ENCODE measurements at regions not wholly inside any gene's neighbourhood (a gene's known extent, or its start where the extent isn't known, plus 50 kb on each side); places are given as distances from the start of the nearest gene placed in this dataset.

DNA sequence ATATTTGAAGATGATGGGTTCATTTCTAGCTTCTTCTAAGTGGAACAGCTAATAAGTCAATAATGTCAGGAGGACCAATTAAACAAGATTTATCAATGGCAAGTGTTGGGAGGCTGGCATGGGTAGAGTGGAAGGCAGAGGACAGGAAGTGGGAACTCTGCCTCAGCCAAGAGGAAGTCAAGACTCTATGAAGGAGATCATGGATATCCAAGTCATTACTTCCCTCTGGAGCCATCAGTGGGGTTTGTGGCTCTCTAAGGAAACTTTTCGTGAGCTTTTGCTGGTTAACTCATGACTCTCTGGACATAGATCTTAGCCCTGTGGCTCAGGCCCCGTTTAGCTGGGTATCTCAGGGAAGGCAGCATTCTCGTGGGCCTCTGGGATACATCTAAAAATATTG, 410.4 kb upstream of the ID2 start:
- TF ChIP-seq, protein P1, sequence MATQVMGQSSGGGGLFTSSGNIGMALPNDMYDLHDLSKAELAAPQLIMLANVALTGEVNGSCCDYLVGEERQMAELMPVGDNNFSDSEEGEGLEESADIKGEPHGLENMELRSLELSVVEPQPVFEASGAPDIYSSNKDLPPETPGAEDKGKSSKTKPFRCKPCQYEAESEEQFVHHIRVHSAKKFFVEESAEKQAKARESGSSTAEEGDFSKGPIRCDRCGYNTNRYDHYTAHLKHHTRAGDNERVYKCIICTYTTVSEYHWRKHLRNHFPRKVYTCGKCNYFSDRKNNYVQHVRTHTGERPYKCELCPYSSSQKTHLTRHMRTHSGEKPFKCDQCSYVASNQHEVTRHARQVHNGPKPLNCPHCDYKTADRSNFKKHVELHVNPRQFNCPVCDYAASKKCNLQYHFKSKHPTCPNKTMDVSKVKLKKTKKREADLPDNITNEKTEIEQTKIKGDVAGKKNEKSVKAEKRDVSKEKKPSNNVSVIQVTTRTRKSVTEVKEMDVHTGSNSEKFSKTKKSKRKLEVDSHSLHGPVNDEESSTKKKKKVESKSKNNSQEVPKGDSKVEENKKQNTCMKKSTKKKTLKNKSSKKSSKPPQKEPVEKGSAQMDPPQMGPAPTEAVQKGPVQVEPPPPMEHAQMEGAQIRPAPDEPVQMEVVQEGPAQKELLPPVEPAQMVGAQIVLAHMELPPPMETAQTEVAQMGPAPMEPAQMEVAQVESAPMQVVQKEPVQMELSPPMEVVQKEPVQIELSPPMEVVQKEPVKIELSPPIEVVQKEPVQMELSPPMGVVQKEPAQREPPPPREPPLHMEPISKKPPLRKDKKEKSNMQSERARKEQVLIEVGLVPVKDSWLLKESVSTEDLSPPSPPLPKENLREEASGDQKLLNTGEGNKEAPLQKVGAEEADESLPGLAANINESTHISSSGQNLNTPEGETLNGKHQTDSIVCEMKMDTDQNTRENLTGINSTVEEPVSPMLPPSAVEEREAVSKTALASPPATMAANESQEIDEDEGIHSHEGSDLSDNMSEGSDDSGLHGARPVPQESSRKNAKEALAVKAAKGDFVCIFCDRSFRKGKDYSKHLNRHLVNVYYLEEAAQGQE (IDR thresholded peaks at IDR 0.05; ENCODE audit: low read depth): no peak
- TF ChIP-seq ZFX (IDR thresholded peaks at IDR 0.05) (no peak), POLR2A (IDR thresholded peaks at IDR 0.05; ENCODE audit: borderline replicate concordance, extremely low read depth, insufficient read depth, insufficient read length) (no peak)
- H3K9me3 ChIP-seq (ENCODE audit: control insufficient read depth in 1 of 2, insufficient read depth in 1 of 2, low read depth in 1 of 2, low read length in 2 of 2): no peaks in the 10 kb centered on the region
- intact Hi-C loops (cut with micrococcal nuclease): no loop called here
- ChIA-PET POLR2A (no interaction called here), CTCF (no interaction called here), RAD21 (ENCODE audit: low non-redundant PET in 1 of 2, low total read pairs in 2 of 2, uncharacterized antibody in 2 of 2, unreplicated experiment in 2 of 2) (no interaction called here)
- no peak overlapping the region for H3K9ac ChIP-seq (ENCODE audit: low read length)
- H4K20me1 ChIP-seq (ENCODE audit: insufficient read depth): no peaks in the 10 kb centered on the region; the same call in 1 of the 2 replicates
- H3K27ac ChIP-seq (ENCODE audit: low read depth, low read length): no peak overlapping the region
- ATAC-seq: no peak
- DNase-seq (ENCODE audit: low read depth, low spot score): no peak
- no peak overlapping the region for H3K4me2 ChIP-seq (ENCODE audit: low read length)
- H3K4me1 ChIP-seq (ENCODE audit: control insufficient read depth in 1 of 2, insufficient read depth in 2 of 2, low read length in 2 of 2): peaks cover 0 to 11% of the 10 kb centered on the region in 2 experiments; a peak in 2 of 4 replicates
- H3K79me2 ChIP-seq (ENCODE audit: insufficient read depth, low read length): no peaks in the 10 kb centered on the region
- no peak overlapping the region for H2AFZ ChIP-seq (ENCODE audit: low read depth, low read length, poor library complexity, severe bottlenecking)
- H3K36me3 ChIP-seq (ENCODE audit: control insufficient read depth in 1 of 2, insufficient read depth in 2 of 2, low read length in 2 of 2): no peaks in the 10 kb centered on the region
- no peaks in the 10 kb centered on the region for H3K9me2 ChIP-seq (ENCODE audit: insufficient read depth)
- no peak overlapping the region for H3K4me3 ChIP-seq (replicated peaks in 1 of 2; ENCODE audit: low read depth in 1 of 2, low read length in 2 of 2)
- H3K27me3 ChIP-seq (ENCODE audit: insufficient read depth, low read length): no peaks in the 10 kb centered on the region
- BruUV-seq (replicated peaks): no TSS peak

GRCh38 chr2:8276026-8276425, 405.8 kb upstream of the ID2 start:
- no peaks in the 10 kb centered on the region for H3K36me3 ChIP-seq (ENCODE audit: control insufficient read depth in 1 of 2, insufficient read depth in 2 of 2, low read length in 2 of 2)
- DNase-seq (ENCODE audit: low read depth, low spot score) (no peak), ATAC-seq (no peak)
- no peak overlapping the region for H3K9ac ChIP-seq (ENCODE audit: low read length)
- H3K9me3 ChIP-seq (ENCODE audit: control insufficient read depth in 1 of 2, insufficient read depth in 1 of 2, low read depth in 1 of 2, low read length in 2 of 2): no peaks in the 10 kb centered on the region
- intact Hi-C loops (cut with micrococcal nuclease): no loop called here
- H2AFZ ChIP-seq (ENCODE audit: low read depth, low read length, poor library complexity, severe bottlenecking): no peak overlapping the region
- H3K9me2 ChIP-seq (ENCODE audit: insufficient read depth): no peaks in the 10 kb centered on the region
- RAD21 ChIA-PET (ENCODE audit: low non-redundant PET in 1 of 2, low total read pairs in 2 of 2, uncharacterized antibody in 2 of 2, unreplicated experiment in 2 of 2): no interaction called here
- CTCF ChIA-PET: no interaction called here
- H3K4me3 ChIP-seq (replicated peaks in 1 of 2; ENCODE audit: low read depth in 1 of 2, low read length in 2 of 2): no peak overlapping the region
- POLR2A ChIA-PET: no interaction called here
- H4K20me1 ChIP-seq (ENCODE audit: insufficient read depth): no peaks in the 10 kb centered on the region; the same call in 1 of the 2 replicates
- H3K27ac ChIP-seq (ENCODE audit: low read depth, low read length): no peak overlapping the region
- H3K4me2 ChIP-seq (ENCODE audit: low read length): no peak overlapping the region
- no peaks in the 10 kb centered on the region for H3K4me1 ChIP-seq (ENCODE audit: control insufficient read depth in 1 of 2, insufficient read depth in 2 of 2, low read length in 2 of 2)
- no peaks in the 10 kb centered on the region for H3K27me3 ChIP-seq (ENCODE audit: insufficient read depth, low read length)
- no peak for TF ChIP-seq EZH2phosphoT487 (IDR thresholded peaks at IDR 0.05; ENCODE audit: borderline replicate concordance)
- no peak for TF ChIP-seq TCF7L2 (IDR thresholded peaks at IDR 0.05; ENCODE audit: borderline replicate concordance, extremely low read depth, insufficient read depth, insufficient read length)
- no peak for TF ChIP-seq EGR1 (IDR thresholded peaks at IDR 0.05; ENCODE audit: low read depth)
- TF ChIP-seq ELF1 (IDR thresholded peaks at IDR 0.05; ENCODE audit: borderline replicate concordance, low read depth): no peak
- no peak for TF ChIP-seq MAX (IDR thresholded peaks at IDR 0.05)
- TF ChIP-seq EZH2 (IDR thresholded peaks at IDR 0.05): no peak
- TF ChIP-seq POLR2A (IDR thresholded peaks at IDR 0.05; ENCODE audit: borderline replicate concordance, extremely low read depth, insufficient read depth, insufficient read length): no peak
- no peak for TF ChIP-seq YY1 (IDR thresholded peaks at IDR 0.05; ENCODE audit: extremely low read depth, insufficient replicate concordance, low read depth, low read length)
- no peak for TF ChIP-seq ZBTB33 (IDR thresholded peaks at IDR 0.05; ENCODE audit: extremely low read depth, insufficient replicate concordance, low read length)
- TF ChIP-seq SIN3A (IDR thresholded peaks at IDR 0.05; ENCODE audit: low read depth): no peak
- no peak for TF ChIP-seq ATF3 (IDR thresholded peaks at IDR 0.05)
- no peak for TF ChIP-seq CBX3 (IDR thresholded peaks at IDR 0.05; ENCODE audit: low read depth)
- no peak for TF ChIP-seq JUND (IDR thresholded peaks at IDR 0.05)
- TF ChIP-seq RAD21 (IDR thresholded peaks at IDR 0.05; ENCODE audit: low read depth): no peak
- no peak for TF ChIP-seq SP1 (IDR thresholded peaks at IDR 0.05; ENCODE audit: low read depth)
- no peaks in the 10 kb centered on the region for H3K79me2 ChIP-seq (ENCODE audit: insufficient read depth, low read length)
- no TSS peak for BruUV-seq (replicated peaks)
